ENCODE measurements at regions not wholly inside any gene's neighbourhood (a gene's known extent, or its start where the extent isn't known, plus 50 kb on each side); places are given as distances from the start of the nearest gene placed in this dataset.

DNA sequence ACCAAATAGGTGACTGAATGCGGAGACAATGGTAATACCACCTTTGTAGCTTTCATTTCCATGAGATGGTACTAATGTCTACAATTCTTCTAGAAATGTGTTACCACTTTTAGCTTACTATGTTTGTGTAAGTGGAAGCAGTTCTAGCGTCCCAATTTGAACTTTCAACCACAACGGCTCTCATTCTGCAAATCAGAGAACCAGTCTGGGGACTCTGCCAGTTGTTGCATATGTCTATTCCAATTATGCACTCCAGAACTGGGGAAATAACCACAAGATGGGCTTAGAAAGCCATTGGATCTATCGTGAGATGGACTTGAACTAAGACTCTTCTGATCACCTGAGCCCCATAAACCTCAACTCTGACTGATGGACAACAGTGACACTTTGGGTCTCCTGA is 862.3 kb downstream of the SLITRK1 start:
- TF ChIP-seq EZH2 (IDR thresholded peaks at IDR 0.05; ENCODE audit: borderline replicate concordance, insufficient read depth, low read length, poor library complexity, severe bottlenecking) (no peak), RAD21 (conservative IDR thresholded peaks at IDR 0.05) (no peak), EP300 (conservative IDR thresholded peaks at IDR 0.05; ENCODE audit: poor library complexity, severe bottlenecking) (no peak), POLR2AphosphoS5 (IDR thresholded peaks at IDR 0.05) (no peak), TAF1 (IDR thresholded peaks at IDR 0.05; ENCODE audit: low read depth) (no peak)
- TF ChIP-seq, protein P1, sequence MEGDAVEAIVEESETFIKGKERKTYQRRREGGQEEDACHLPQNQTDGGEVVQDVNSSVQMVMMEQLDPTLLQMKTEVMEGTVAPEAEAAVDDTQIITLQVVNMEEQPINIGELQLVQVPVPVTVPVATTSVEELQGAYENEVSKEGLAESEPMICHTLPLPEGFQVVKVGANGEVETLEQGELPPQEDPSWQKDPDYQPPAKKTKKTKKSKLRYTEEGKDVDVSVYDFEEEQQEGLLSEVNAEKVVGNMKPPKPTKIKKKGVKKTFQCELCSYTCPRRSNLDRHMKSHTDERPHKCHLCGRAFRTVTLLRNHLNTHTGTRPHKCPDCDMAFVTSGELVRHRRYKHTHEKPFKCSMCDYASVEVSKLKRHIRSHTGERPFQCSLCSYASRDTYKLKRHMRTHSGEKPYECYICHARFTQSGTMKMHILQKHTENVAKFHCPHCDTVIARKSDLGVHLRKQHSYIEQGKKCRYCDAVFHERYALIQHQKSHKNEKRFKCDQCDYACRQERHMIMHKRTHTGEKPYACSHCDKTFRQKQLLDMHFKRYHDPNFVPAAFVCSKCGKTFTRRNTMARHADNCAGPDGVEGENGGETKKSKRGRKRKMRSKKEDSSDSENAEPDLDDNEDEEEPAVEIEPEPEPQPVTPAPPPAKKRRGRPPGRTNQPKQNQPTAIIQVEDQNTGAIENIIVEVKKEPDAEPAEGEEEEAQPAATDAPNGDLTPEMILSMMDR (IDR thresholded peaks at IDR 0.05; ENCODE audit: poor library complexity, severe bottlenecking): no peak
- TF ChIP-seq, protein P2, sequence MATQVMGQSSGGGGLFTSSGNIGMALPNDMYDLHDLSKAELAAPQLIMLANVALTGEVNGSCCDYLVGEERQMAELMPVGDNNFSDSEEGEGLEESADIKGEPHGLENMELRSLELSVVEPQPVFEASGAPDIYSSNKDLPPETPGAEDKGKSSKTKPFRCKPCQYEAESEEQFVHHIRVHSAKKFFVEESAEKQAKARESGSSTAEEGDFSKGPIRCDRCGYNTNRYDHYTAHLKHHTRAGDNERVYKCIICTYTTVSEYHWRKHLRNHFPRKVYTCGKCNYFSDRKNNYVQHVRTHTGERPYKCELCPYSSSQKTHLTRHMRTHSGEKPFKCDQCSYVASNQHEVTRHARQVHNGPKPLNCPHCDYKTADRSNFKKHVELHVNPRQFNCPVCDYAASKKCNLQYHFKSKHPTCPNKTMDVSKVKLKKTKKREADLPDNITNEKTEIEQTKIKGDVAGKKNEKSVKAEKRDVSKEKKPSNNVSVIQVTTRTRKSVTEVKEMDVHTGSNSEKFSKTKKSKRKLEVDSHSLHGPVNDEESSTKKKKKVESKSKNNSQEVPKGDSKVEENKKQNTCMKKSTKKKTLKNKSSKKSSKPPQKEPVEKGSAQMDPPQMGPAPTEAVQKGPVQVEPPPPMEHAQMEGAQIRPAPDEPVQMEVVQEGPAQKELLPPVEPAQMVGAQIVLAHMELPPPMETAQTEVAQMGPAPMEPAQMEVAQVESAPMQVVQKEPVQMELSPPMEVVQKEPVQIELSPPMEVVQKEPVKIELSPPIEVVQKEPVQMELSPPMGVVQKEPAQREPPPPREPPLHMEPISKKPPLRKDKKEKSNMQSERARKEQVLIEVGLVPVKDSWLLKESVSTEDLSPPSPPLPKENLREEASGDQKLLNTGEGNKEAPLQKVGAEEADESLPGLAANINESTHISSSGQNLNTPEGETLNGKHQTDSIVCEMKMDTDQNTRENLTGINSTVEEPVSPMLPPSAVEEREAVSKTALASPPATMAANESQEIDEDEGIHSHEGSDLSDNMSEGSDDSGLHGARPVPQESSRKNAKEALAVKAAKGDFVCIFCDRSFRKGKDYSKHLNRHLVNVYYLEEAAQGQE (IDR thresholded peaks at IDR 0.05; ENCODE audit: borderline replicate concordance): no peak
